SK-N-MC (cell line): ENCODE measurements at regions not wholly inside any gene's neighbourhood (a gene's known extent, or its start where the extent isn't known, plus 50 kb on each side); places are given as distances from the start of the nearest gene placed in this dataset.
"Not testable (repeated sequence)": the region's sequence is repeated elsewhere in the genome, so short reads cannot be mapped to it uniquely, and the experiment has no call there.

Source experiments
- DNase-seq: peaks from one replicate; pipeline ENCODE4 v3.0.0-alpha.2; 2011; ENCODE audit warnings: low read depth, low spot score
- H3K27ac ChIP-seq: fragments of 200-600 bp; sonication (generic); 2 replicates; pipeline ENCODE4 v1.5.1; 2016; ENCODE audit warnings: mixed run types
- H3K36me3 ChIP-seq: fragments of 200-600 bp; sonication (generic); 2 replicates; pipeline ENCODE4 v1.6.1; 2017; ENCODE audit warnings: antibody characterized with exemption, low read length, mixed read lengths; ENCODE audit not compliant: insufficient read depth
- H3K4me3 ChIP-seq: fragments of 200-600 bp; sonication (generic); 2 replicates; pipeline ENCODE4 v1.5.1; 2016
- H3K9ac ChIP-seq: fragments of 200-600 bp; sonication (generic); 2 replicates; pipeline ENCODE4 v1.8.0; 2017; ENCODE audit warnings: mixed run types, mixed read lengths; ENCODE audit not compliant: insufficient read length
- H3K9me3 ChIP-seq: fragments of 200-600 bp; sonication (generic); 2 replicates; pipeline ENCODE4 v1.6.1; 2017; ENCODE audit warnings: low read depth, mild to moderate bottlenecking, antibody characterized with exemption, low read length, moderate library complexity, mixed read lengths
- EZH2 ChIP-seq: fragments of 200-600 bp; sonication (generic); IDR thresholded peaks from one replicate; pipeline ENCODE4 v1.6.1; 2017; ENCODE audit warnings: antibody characterized with exemption
- FOXP2 ChIP-seq: optimal IDR thresholded peaks from 2 replicates; pipeline ENCODE3; 2011; ENCODE audit warnings: mild to moderate bottlenecking, moderate library complexity; ENCODE audit not compliant: insufficient read depth; ENCODE audit errors: extremely low read length, control extremely low read depth
- POLR2AphosphoS5 ChIP-seq: IDR thresholded peaks from 2 replicates; pipeline ENCODE4 v1.6.1; 2012; ENCODE audit warnings: mild to moderate bottlenecking, low read depth, low read length, borderline replicate concordance

DNA sequence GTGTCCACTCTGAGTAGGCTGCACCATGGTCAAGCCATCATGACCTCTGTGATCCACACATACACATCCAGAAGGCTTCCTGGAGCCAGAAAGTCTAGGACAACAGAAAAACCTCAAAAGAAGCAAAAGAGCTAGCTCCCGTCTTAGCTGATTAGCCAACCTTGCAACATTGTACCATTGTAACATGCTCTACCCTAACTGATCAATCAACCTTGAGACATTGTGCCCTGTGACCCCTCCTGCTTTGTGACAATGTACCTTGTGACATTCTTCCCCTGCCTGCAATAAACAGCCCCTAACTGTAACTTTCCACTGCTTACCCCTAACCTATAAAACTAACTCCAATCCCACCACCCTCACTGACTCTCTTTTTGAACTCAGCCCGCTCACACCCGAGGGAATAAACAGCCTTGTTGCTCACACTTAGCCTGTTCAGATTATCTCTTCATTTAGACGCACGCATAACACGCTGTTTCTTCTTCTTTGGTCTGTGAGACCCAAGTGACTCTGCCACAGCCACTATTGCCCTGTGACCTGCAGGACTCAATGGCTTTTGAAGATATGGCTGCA, 1104.6 kb downstream of the OTOL1 start:
- H3K9me3 ChIP-seq, result peaks cover 7% of the 10 kb centered on the region; the same call in 1 of the 2 replicates
- no peak overlapping the region for H3K9ac ChIP-seq
- no peak overlapping the region for H3K27ac ChIP-seq
- TF ChIP-seq FOXP2 (no peak), EZH2 (no peak), POLR2AphosphoS5 (no peak)
- no peaks in the 10 kb centered on the region for H3K36me3 ChIP-seq
- DNase-seq, result no peak
- H3K4me3 ChIP-seq, result no peak overlapping the region

DNA sequence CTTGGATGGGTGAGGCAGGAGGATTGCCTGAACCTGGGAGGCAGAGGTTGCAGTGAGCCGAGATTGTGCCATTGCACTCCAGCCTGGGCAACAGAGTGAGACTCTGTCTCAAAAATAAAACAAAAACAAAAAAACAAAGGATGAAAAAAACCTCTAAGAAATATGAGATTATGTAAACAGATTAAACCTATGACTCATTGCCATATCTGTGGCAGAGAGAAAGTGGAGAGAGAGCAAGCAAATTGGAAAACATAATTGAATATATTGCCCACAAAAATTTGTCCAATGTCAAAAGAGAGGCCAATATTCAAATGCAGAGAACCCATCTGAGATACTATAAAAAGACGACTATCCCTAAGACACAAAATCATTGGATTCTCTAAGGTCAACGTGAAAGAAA, 1106.0 kb downstream of the OTOL1 start:
- Histone ChIP-seq H3K9ac (no peak overlapping the region), H3K9me3 (peaks cover 7% of the 10 kb centered on the region; the same call in 1 of the 2 replicates), H3K27ac (no peak overlapping the region), H3K36me3 (no peaks in the 10 kb centered on the region), H3K4me3 (no peak overlapping the region)
- DNase-seq, result no peak
- TF ChIP-seq POLR2AphosphoS5 (no peak), EZH2 (no peak), FOXP2 (no peak)

DNA sequence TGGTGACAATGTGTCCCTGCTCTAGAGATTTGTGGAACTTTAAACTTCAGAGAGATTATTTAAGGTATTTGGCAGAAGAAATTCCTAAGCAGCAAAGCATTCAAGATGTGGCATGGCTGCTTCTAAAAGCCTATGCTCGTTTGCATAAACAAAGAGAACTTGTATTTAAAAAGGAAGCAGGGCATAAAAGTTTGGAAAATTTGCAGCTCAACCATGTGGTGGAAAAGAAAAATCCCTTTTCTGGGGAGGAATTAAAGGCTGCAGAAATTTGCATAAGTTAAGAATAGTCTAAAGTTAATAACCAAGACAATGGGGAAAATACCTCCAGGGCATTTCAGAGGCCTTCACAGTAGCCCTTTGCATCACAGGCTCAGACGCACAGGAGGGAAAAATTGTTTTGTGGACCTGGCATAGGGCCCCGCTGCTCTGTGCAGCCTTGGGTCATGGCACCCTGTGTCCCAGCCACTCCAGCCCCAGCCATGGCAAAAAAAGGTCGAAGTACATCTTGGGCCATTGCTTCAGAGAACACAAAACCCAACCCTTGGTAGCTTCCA, 1109.1 kb downstream of the OTOL1 start:
- Histone ChIP-seq H3K27ac (no peak overlapping the region), H3K9ac (no peak overlapping the region), H3K9me3 (peaks cover 7% of the 10 kb centered on the region; the same call in 1 of the 2 replicates), H3K36me3 (no peaks in the 10 kb centered on the region), H3K4me3 (no peak overlapping the region)
- TF ChIP-seq FOXP2, result no peak
- TF ChIP-seq POLR2AphosphoS5, result no peak
- no peak for TF ChIP-seq EZH2
- no peak for DNase-seq

DNA sequence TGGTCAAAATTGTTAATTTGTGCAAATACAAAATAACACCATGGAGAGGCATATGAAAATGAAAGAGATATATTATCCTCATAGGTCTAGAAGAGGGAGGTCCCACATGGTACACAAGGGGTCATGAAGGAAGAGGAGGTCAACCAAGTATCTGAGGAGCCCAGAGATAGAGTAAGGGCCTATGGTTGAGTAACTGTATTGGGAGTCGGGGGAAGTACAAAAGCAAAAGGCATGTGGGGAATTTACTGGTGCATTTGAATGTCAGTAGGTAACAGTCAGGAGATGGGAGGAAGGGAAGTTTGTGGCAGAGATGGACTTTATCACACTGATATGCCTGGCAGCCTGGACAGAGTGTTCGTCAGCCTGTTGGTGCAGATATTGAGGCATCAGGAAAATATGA, 1113.7 kb downstream of the OTOL1 start:
- DNase-seq, result no peak
- H3K4me3 ChIP-seq, result no peak overlapping the region
- H3K36me3 ChIP-seq, result no peaks in the 10 kb centered on the region
- TF ChIP-seq FOXP2 (no peak), EZH2 (no peak), POLR2AphosphoS5 (no peak)
- no peak overlapping the region for H3K9ac ChIP-seq
- H3K27ac ChIP-seq, result no peak overlapping the region
- no peaks in the 10 kb centered on the region for H3K9me3 ChIP-seq

DNA sequence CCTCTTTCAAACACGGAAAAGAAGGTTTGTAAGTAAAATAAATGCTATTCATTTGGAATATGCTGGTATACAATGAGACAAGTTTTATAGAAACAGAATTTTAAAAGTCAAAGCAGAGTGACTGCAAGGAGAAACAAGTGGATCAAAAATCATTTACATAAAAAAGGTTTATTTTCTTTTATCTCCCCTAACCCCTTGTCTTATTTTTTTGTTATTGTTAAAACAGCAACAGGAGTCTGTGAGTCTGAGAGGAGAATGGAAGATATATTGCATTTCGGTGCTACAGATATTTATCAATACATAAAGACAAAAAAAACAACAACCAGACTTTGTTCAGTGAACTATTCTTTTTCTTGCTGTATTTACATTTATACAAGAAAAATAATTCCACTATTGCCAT, 1116.4 kb downstream of the OTOL1 start:
- no peak overlapping the region for H3K27ac ChIP-seq
- TF ChIP-seq FOXP2 (no peak), POLR2AphosphoS5 (no peak), EZH2 (no peak)
- H3K9me3 ChIP-seq, result no peaks in the 10 kb centered on the region
- DNase-seq, result no peak
- H3K4me3 ChIP-seq, result no peak overlapping the region
- no peak overlapping the region for H3K9ac ChIP-seq
- no peaks in the 10 kb centered on the region for H3K36me3 ChIP-seq

DNA sequence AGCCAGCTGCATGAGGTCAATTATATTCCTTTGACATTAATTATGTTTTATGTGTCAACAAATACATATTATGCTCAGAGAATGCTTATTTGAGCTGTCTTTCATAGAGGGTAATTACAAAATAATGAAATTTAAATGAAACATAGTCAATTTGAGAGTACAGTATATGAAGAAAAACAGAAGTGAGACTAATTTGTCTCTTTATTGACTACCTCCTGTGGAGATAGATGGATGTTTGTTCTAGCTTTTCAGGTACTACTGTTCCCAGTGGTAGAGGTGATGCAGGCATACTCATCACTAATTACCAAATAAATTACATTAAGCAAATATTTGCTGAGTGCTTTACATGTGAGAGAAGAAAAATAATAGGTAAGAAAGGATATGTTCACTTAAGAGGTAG, 1129.6 kb downstream of the OTOL1 start:
- no peak overlapping the region for H3K4me3 ChIP-seq
- DNase-seq, result no peak
- no peaks in the 10 kb centered on the region for H3K36me3 ChIP-seq
- H3K9me3 ChIP-seq, result no peaks in the 10 kb centered on the region
- H3K27ac ChIP-seq, result no peak overlapping the region
- TF ChIP-seq POLR2AphosphoS5 (no peak), FOXP2 (no peak), EZH2 (no peak)
- no peak overlapping the region for H3K9ac ChIP-seq

DNA sequence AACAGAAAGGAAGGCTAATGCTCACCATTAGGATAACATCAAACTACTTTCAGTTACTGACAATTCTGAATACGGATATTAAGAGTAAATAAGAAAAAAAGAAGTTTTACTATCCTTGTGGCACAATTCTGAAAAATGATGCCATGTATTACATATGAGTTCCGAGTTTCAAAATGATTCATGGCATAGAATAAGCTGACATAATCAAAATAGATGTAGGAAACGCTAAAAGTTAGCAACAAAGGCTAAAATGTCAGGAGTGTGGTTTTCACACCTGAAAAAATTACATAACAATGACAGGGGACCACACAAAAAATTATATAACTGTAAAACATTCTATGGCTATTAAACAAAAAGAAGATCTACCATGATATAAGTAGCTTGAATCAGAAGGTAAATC, 1131.9 kb downstream of the OTOL1 start:
- TF ChIP-seq POLR2AphosphoS5, result no peak
- TF ChIP-seq FOXP2, result no peak
- TF ChIP-seq EZH2, result no peak
- no peak for DNase-seq
- Histone ChIP-seq H3K36me3 (no peaks in the 10 kb centered on the region), H3K4me3 (no peak overlapping the region), H3K9ac (no peak overlapping the region), H3K27ac (no peak overlapping the region), H3K9me3 (no peaks in the 10 kb centered on the region)

DNA sequence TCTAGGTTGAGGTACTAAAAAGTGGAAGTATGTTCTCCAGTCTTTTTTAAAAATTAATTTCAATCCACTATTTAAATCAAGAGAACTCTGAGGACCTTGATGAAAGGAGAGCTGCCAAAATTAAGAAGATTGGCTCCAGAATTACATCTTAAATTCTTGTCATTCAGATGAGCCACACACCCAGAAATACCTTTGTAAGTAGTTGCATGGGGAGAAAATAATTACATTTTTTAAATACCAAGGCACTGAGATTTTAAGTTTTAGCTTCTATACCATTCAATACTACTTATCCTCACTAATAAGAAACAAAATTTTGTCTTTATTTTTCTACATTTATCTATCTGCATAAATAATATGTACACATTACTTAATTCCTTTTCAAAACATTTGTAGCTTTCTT, 1132.8 kb downstream of the OTOL1 start:
- Histone ChIP-seq H3K36me3 (no peaks in the 10 kb centered on the region), H3K27ac (no peak overlapping the region), H3K9me3 (no peaks in the 10 kb centered on the region), H3K9ac (no peak overlapping the region), H3K4me3 (no peak overlapping the region)
- TF ChIP-seq EZH2, result no peak
- TF ChIP-seq FOXP2, result no peak
- TF ChIP-seq POLR2AphosphoS5, result no peak
- DNase-seq, result no peak

DNA sequence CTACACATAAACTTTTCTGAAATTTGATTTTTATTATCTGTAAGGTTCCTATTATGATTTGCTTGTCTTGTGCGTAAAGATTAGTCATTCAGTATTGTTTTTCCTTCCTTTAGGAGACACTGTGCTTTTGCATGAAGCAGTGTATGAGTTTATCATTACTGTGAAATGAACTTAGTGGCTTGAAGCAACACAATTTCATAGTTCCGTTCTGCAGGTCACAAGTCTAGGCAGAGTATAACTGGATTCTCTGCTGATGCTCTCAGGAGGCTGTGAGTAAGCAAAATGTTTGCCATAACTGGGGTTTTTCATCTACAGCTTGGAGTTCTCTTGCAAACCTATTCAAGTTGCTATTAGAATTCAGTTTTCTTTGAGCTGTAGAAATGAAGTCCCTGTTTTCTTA, 1136.1 kb downstream of the OTOL1 start:
- peaks cover 1% of the 10 kb centered on the region; the same call in 1 of the 2 replicates for H3K9me3 ChIP-seq
- DNase-seq, result no peak
- TF ChIP-seq POLR2AphosphoS5 (no peak), EZH2 (no peak), FOXP2 (no peak)
- H3K9ac ChIP-seq, result no peak overlapping the region
- no peaks in the 10 kb centered on the region for H3K36me3 ChIP-seq
- H3K27ac ChIP-seq, result no peak overlapping the region
- no peak overlapping the region for H3K4me3 ChIP-seq

DNA sequence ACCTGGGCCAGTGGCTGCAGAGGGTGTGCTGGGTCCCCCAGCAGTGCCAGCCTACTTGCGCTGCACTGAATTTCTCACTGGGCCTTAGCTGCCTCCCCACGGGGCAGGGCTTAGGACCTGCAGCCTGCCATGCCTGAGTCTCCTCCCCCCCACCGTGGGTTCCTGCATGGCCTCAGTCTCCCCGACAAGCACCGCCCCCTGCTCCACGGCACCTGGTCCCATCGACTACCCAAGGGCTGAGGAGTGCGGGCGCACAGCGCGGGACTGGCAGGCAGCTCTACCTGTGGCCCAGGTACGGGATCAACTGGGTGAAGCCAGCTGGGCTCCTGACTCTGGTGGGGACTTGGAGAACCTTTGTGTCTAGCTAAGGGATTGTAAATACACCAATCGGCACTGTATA, 1143.6 kb downstream of the OTOL1 start:
- not testable (repeated sequence) for H3K9me3 ChIP-seq, H3K9ac ChIP-seq, H3K36me3 ChIP-seq, H3K4me3 ChIP-seq, DNase-seq, H3K27ac ChIP-seq
